OCI-LY1 (cell line): ENCODE measurements at regions not wholly inside any gene's neighbourhood (a gene's known extent, or its start where the extent isn't known, plus 50 kb on each side); places are given as distances from the start of the nearest gene placed in this dataset.

Source experiments
- CTCF ChIP-seq: fragments of 200-600 bp; sonication (generic), shearing (Covaris generic); IDR thresholded peaks from 2 replicates; pipeline ENCODE4 v1.5.1; 2017; ENCODE audit warnings: mild to moderate bottlenecking, antibody characterized with exemption, low read length, moderate library complexity, mixed read lengths
- EZH2 ChIP-seq: fragments of 200-600 bp; sonication (generic), shearing (Covaris generic); IDR thresholded peaks from 2 replicates; pipeline ENCODE4 v1.8.0; 2017; ENCODE audit warnings: borderline replicate concordance, mixed run types, mild to moderate bottlenecking, antibody characterized with exemption, low read length, moderate library complexity, mixed read lengths

GRCh38 chr18:43193336-43193735 lies 77.9 kb upstream of the RIT2 start:
- no peak for TF ChIP-seq CTCF
- TF ChIP-seq EZH2: no peak
